OCI-LY3 (cell line): ENCODE measurements at regions not wholly inside any gene's neighbourhood (a gene's known extent, or its start where the extent isn't known, plus 50 kb on each side); places are given as distances from the start of the nearest gene placed in this dataset.

Experiments used
- EZH2phosphoT487 ChIP-seq: fragments of 200-600 bp; shearing (Covaris generic); IDR thresholded peaks from 2 replicates; pipeline ENCODE4 v1.6.1; 2018; ENCODE audit warnings: antibody characterized with exemption, mixed run types, low read depth
- TF ChIP-seq, protein P1 (sequence below): fragments of 200-600, 300-600 bp; sonication (generic); IDR thresholded peaks from 2 replicates; pipeline ENCODE4 v1.5.1; 2014; ENCODE audit warnings: antibody characterized with exemption, low read length, low read depth

DNA sequence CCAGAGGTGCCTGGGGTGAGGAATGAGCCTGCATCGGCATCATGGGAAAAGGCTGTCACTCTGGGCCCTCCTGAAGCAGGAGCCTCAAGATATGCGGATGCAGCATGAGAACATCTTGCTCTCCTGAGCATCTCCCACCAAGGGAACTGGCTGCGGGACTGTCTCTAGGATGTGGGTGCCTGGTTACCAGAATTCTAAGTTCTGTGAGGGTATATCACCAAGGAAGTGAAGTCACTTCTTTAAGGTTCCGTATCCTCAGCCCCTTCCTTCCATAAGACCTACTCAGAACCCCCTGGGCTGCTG, 86.9 kb downstream of the GGTLC2 start:
- TF ChIP-seq, protein P1, sequence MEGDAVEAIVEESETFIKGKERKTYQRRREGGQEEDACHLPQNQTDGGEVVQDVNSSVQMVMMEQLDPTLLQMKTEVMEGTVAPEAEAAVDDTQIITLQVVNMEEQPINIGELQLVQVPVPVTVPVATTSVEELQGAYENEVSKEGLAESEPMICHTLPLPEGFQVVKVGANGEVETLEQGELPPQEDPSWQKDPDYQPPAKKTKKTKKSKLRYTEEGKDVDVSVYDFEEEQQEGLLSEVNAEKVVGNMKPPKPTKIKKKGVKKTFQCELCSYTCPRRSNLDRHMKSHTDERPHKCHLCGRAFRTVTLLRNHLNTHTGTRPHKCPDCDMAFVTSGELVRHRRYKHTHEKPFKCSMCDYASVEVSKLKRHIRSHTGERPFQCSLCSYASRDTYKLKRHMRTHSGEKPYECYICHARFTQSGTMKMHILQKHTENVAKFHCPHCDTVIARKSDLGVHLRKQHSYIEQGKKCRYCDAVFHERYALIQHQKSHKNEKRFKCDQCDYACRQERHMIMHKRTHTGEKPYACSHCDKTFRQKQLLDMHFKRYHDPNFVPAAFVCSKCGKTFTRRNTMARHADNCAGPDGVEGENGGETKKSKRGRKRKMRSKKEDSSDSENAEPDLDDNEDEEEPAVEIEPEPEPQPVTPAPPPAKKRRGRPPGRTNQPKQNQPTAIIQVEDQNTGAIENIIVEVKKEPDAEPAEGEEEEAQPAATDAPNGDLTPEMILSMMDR, result no peak
- no peak for TF ChIP-seq EZH2phosphoT487
